ENCODE measurements at regions not wholly inside any gene's neighbourhood (a gene's known extent, or its start where the extent isn't known, plus 50 kb on each side); places are given as distances from the start of the nearest gene placed in this dataset.
A peak's percentile ranks its signal among the peaks of the same experiment; 100 is the strongest.

GRCh38 chr10:35895331-35895730 is 253.2 kb upstream of the FZD8 start:
- intact Hi-C loops (cut with DNase I) = no loop called here
- Histone ChIP-seq H3K4me1 (ENCODE audit: control insufficient read depth, insufficient read depth, low read length) (peaks cover 3% of the 10 kb centered on the region), H3K27me3 (ENCODE audit: control insufficient read depth, insufficient read depth) (no peaks in the 10 kb centered on the region), H3K4me3 (ENCODE audit: low read length) (no peak overlapping the region), H3K27ac (ENCODE audit: low read length) (no peak overlapping the region), H3K9me3 (ENCODE audit: control insufficient read depth, low read length) (no peaks in the 10 kb centered on the region)
- WGBS = 43% methylated on average over 2 of the region's 2 CpGs
- ATAC-seq (no peak), DNase-seq (no peak)

GRCh38 chr10:35892526-35892925 is 250.4 kb upstream of the FZD8 start:
- ATAC-seq (no peak), DNase-seq (no peak)
- Histone ChIP-seq H3K9me3 (ENCODE audit: control insufficient read depth, low read length) (no peaks in the 10 kb centered on the region), H3K4me3 (ENCODE audit: low read length) (no peak overlapping the region), H3K27ac (ENCODE audit: low read length) (no peak overlapping the region), H3K4me1 (ENCODE audit: control insufficient read depth, insufficient read depth, low read length) (peaks cover 3% of the 10 kb centered on the region), H3K27me3 (ENCODE audit: control insufficient read depth, insufficient read depth) (no peaks in the 10 kb centered on the region)
- intact Hi-C loops (cut with DNase I) = no loop called here
- WGBS = 90% methylated on average over 3 of the region's 3 CpGs

GRCh38 chr10:35890676-35891495 is 248.8 kb upstream of the FZD8 start:
- no peaks in the 10 kb centered on the region for H3K27me3 ChIP-seq (ENCODE audit: control insufficient read depth, insufficient read depth)
- no peaks in the 10 kb centered on the region for H3K9me3 ChIP-seq (ENCODE audit: control insufficient read depth, low read length)
- no peak overlapping the region for H3K4me3 ChIP-seq (ENCODE audit: low read length)
- no peaks in the 10 kb centered on the region for H3K4me1 ChIP-seq (ENCODE audit: control insufficient read depth, insufficient read depth, low read length)
- WGBS = 38% methylated on average over 2 of the region's 2 CpGs
- DNase-seq = no peak
- no peak for ATAC-seq
- intact Hi-C loops (cut with DNase I) = no loop called here
- H3K27ac ChIP-seq (ENCODE audit: low read length) = no peak overlapping the region

GRCh38 chr10:35889971-35890675 is 248.0 kb upstream of the FZD8 start:
- intact Hi-C loops (cut with DNase I) = no loop called here
- DNase-seq (no peak), ATAC-seq (peak in 1 of 2 donors; percentile 36)
- 56% methylated on average over 14 of the region's 14 CpGs for WGBS
- Histone ChIP-seq H3K9me3 (ENCODE audit: control insufficient read depth, low read length) (no peaks in the 10 kb centered on the region), H3K4me3 (ENCODE audit: low read length) (no peak overlapping the region), H3K27ac (ENCODE audit: low read length) (no peak overlapping the region), H3K4me1 (ENCODE audit: control insufficient read depth, insufficient read depth, low read length) (no peaks in the 10 kb centered on the region), H3K27me3 (ENCODE audit: control insufficient read depth, insufficient read depth) (no peaks in the 10 kb centered on the region)

- DNase-seq (no peak), ATAC-seq (no peak)
- Histone ChIP-seq H3K9me3 (ENCODE audit: control insufficient read depth, low read length) (no peaks in the 10 kb centered on the region), H3K27me3 (ENCODE audit: control insufficient read depth, insufficient read depth) (no peaks in the 10 kb centered on the region), H3K4me1 (ENCODE audit: control insufficient read depth, insufficient read depth, low read length) (no peaks in the 10 kb centered on the region), H3K4me3 (ENCODE audit: low read length) (no peak overlapping the region), H3K27ac (ENCODE audit: low read length) (no peak overlapping the region)
- WGBS = 89% methylated on average over 2 of the region's 2 CpGs
- intact Hi-C loops (cut with DNase I) = no loop called here
Observed at GRCh38 chr10:35889226-35889625, 247.1 kb upstream of the FZD8 start.

GRCh38 chr10:35888400-35888799 is 246.3 kb upstream of the FZD8 start:
- DNase-seq (no peak), ATAC-seq (no peak)
- H3K27me3 ChIP-seq (ENCODE audit: control insufficient read depth, insufficient read depth) = no peaks in the 10 kb centered on the region
- no peak overlapping the region for H3K4me3 ChIP-seq (ENCODE audit: low read length)
- no peaks in the 10 kb centered on the region for H3K4me1 ChIP-seq (ENCODE audit: control insufficient read depth, insufficient read depth, low read length)
- intact Hi-C loops (cut with DNase I) = no loop called here
- no peak overlapping the region for H3K27ac ChIP-seq (ENCODE audit: low read length)
- H3K9me3 ChIP-seq (ENCODE audit: control insufficient read depth, low read length) = no peaks in the 10 kb centered on the region
- 98% methylated on average over 5 of the region's 5 CpGs for WGBS

- H3K27me3 ChIP-seq (ENCODE audit: control insufficient read depth, insufficient read depth) = no peaks in the 10 kb centered on the region
- H3K4me1 ChIP-seq (ENCODE audit: control insufficient read depth, insufficient read depth, low read length) = no peaks in the 10 kb centered on the region
- DNase-seq (no peak), ATAC-seq (no peak)
- H3K4me3 ChIP-seq (ENCODE audit: low read length) = no peak overlapping the region
- intact Hi-C loops (cut with DNase I) = no loop called here
- H3K27ac ChIP-seq (ENCODE audit: low read length) = no peak overlapping the region
- WGBS = 86% methylated on average over 6 of the region's 6 CpGs
- H3K9me3 ChIP-seq (ENCODE audit: control insufficient read depth, low read length) = no peaks in the 10 kb centered on the region
Observed at GRCh38 chr10:35887685-35888084, 245.6 kb upstream of the FZD8 start.

- H3K27me3 ChIP-seq (ENCODE audit: control insufficient read depth, insufficient read depth) = no peaks in the 10 kb centered on the region
- H3K9me3 ChIP-seq (ENCODE audit: control insufficient read depth, low read length) = no peaks in the 10 kb centered on the region
- H3K27ac ChIP-seq (ENCODE audit: low read length) = no peak overlapping the region
- H3K4me3 ChIP-seq (ENCODE audit: low read length) = no peak overlapping the region
- DNase-seq = no peak
- WGBS = 69% methylated on average over 5 of the region's 5 CpGs
- no peaks in the 10 kb centered on the region for H3K4me1 ChIP-seq (ENCODE audit: control insufficient read depth, insufficient read depth, low read length)
- ATAC-seq = no peak
- intact Hi-C loops (cut with DNase I) = no loop called here
Observed at GRCh38 chr10:35885076-35885475, 243.0 kb upstream of the FZD8 start.

GRCh38 chr10:35884657-35885071 is 242.6 kb upstream of the FZD8 start:
- peak in 1 of 2 donors; percentile 32 for ATAC-seq

GRCh38 chr10:35882422-35883150 is 240.5 kb upstream of the FZD8 start:
- Histone ChIP-seq H3K9me3 (ENCODE audit: control insufficient read depth, low read length) (no peaks in the 10 kb centered on the region), H3K4me1 (ENCODE audit: control insufficient read depth, insufficient read depth, low read length) (no peaks in the 10 kb centered on the region), H3K27me3 (ENCODE audit: control insufficient read depth, insufficient read depth) (no peaks in the 10 kb centered on the region), H3K4me3 (ENCODE audit: low read length) (no peak overlapping the region), H3K27ac (ENCODE audit: low read length) (no peak overlapping the region)
- intact Hi-C loops (cut with DNase I) = no loop called here
- no peak for DNase-seq
- 93% methylated on average over 9 of the region's 9 CpGs for WGBS
- no peak for ATAC-seq

More at GRCh38 chr10:35884657-35885071, 242.6 kb upstream of the FZD8 start:
- 67% methylated on average over 9 of the region's 9 CpGs for WGBS
- Histone ChIP-seq H3K27me3 (ENCODE audit: control insufficient read depth, insufficient read depth) (no peaks in the 10 kb centered on the region), H3K27ac (ENCODE audit: low read length) (no peak overlapping the region), H3K4me3 (ENCODE audit: low read length) (no peak overlapping the region), H3K4me1 (ENCODE audit: control insufficient read depth, insufficient read depth, low read length) (no peaks in the 10 kb centered on the region), H3K9me3 (ENCODE audit: control insufficient read depth, low read length) (no peaks in the 10 kb centered on the region)
- no peak for DNase-seq
- intact Hi-C loops (cut with DNase I) = no loop called here

- H3K4me3 ChIP-seq (ENCODE audit: low read length) = no peak overlapping the region
- H3K4me1 ChIP-seq (ENCODE audit: control insufficient read depth, insufficient read depth, low read length) = no peaks in the 10 kb centered on the region
- no peaks in the 10 kb centered on the region for H3K27me3 ChIP-seq (ENCODE audit: control insufficient read depth, insufficient read depth)
- intact Hi-C loops (cut with DNase I) = no loop called here
- 94% methylated on average over 2 of the region's 2 CpGs for WGBS
- H3K9me3 ChIP-seq (ENCODE audit: control insufficient read depth, low read length) = no peaks in the 10 kb centered on the region
- ATAC-seq (no peak), DNase-seq (no peak)
- H3K27ac ChIP-seq (ENCODE audit: low read length) = no peak overlapping the region
Observed at GRCh38 chr10:35881320-35881719, 239.2 kb upstream of the FZD8 start.
